Stomach (tissue), 8 donors: ENCODE measurements at regions not wholly inside any gene's neighbourhood (a gene's known extent, or its start where the extent isn't known, plus 50 kb on each side); places are given as distances from the start of the nearest gene placed in this dataset.

ENCODE experiments used
- DNase-seq, 2 donors: peaks; one replicate each; pipeline versions ENCODE4 v3.0.0 to v3.0.0-alpha.2; 2013 to 2019
- H3K27ac ChIP-seq, 5 donors: fragments of 200-600 bp in 4 of 5; sonication (generic) in 4 of 5; one replicate each; pipeline ENCODE4 v1.5.1; 2013 to 2019; ENCODE audit warnings: mild to moderate bottlenecking in 1 of 5, moderate library complexity in 1 of 5
- H3K27me3 ChIP-seq, 3 donors: fragments of 200-600 bp; sonication (generic); one replicate each; pipeline ENCODE4 v1.5.1; 2017 to 2019; ENCODE audit warnings: mixed run types in 1 of 3
- H3K36me3 ChIP-seq, 4 donors: fragments of 200-600 bp; sonication (generic); 1 replicate in 3 of 4; 2 replicates in 1 of 4; pipeline ENCODE4 v1.5.1; 2016 to 2019
- H3K4me1 ChIP-seq, 4 donors: fragments of 200-600 bp; sonication (generic); one replicate each; pipeline ENCODE4 v1.5.1; 2016 to 2019
- H3K4me3 ChIP-seq, 4 donors: fragments of 200-600 bp; sonication (generic) in 3 of 4; one replicate each; pipeline ENCODE4 v1.5.1; 2016 to 2019; ENCODE audit warnings: mild to moderate bottlenecking in 1 of 4
- H3K9me3 ChIP-seq, 4 donors: fragments of 200-600 bp; sonication (generic); one replicate each; pipeline ENCODE4 v1.5.1; 2016 to 2019
- EP300 ChIP-seq: sonication (generic); formaldehyde crosslinking; IDR thresholded peaks from one replicate; pipeline ENCODE4 v1.6.1; 2017; ENCODE audit warnings: antibody characterized with exemption
- POLR2A ChIP-seq, 4 donors: fragments of 450-650 bp; IDR thresholded peaks; one replicate each; pipeline ENCODE4 v1.6.1; 2016; ENCODE audit warnings: antibody characterized with exemption in 4 of 4, control low read depth in 2 of 4, mild to moderate bottlenecking in 1 of 4, moderate library complexity in 1 of 4
- POLR2AphosphoS5 ChIP-seq, 3 donors: sonication (generic); formaldehyde crosslinking; IDR thresholded peaks; one replicate each; pipeline ENCODE4 v1.6.1; 2016; ENCODE audit warnings: antibody characterized with exemption in 3 of 3
- WGBS, 5 donors: extraction: QIAGEN DNeasy Blood & Tissue Kit in 3 of 5; methylation state at CpG; one replicate each; pipeline versions ENCODE4 v1.1.5 to v1.1.7; 2013 to 2018; 5-methylcytosine and 5-hydroxymethylcytosine counted together
- intact Hi-C: fragments of 100-400 bp; cut with DNase I; formaldehyde crosslinking; loops from one replicate; pipeline ENCODE4 v1.15.1; 2023; ENCODE audit warnings: low total_unique reads
- TF ChIP-seq, protein P1 (sequence below), 7 experiments: fragments of 450-650 bp in 4 of 7; fragments of 200-600 bp in 3 of 7; sonication (generic) in 3 of 7; IDR thresholded peaks; one replicate each; pipeline ENCODE4 v1.5.1; 2016 to 2019; ENCODE audit warnings: antibody characterized with exemption in 7 of 7, control low read depth in 2 of 7, mild to moderate bottlenecking in 1 of 7
- donor health status: healthy with polysubstance abuse.
- donor health status: Bipolar disorder and iron deficiency.
- donor health status: healthy.

- H3K27me3 ChIP-seq: no peaks in the 10 kb centered on the region
- H3K36me3 ChIP-seq: no peaks in the 10 kb centered on the region
- DNase-seq: peak in 1 of 2 donors; percentile 35
- H3K4me1 ChIP-seq: no peaks in the 10 kb centered on the region
- H3K4me3 ChIP-seq: no peak overlapping the region
- no peak for TF ChIP-seq POLR2A (IDR thresholded peaks at IDR 0.05)
- TF ChIP-seq POLR2AphosphoS5 (IDR thresholded peaks at IDR 0.05): no peak
- TF ChIP-seq, protein P1, sequence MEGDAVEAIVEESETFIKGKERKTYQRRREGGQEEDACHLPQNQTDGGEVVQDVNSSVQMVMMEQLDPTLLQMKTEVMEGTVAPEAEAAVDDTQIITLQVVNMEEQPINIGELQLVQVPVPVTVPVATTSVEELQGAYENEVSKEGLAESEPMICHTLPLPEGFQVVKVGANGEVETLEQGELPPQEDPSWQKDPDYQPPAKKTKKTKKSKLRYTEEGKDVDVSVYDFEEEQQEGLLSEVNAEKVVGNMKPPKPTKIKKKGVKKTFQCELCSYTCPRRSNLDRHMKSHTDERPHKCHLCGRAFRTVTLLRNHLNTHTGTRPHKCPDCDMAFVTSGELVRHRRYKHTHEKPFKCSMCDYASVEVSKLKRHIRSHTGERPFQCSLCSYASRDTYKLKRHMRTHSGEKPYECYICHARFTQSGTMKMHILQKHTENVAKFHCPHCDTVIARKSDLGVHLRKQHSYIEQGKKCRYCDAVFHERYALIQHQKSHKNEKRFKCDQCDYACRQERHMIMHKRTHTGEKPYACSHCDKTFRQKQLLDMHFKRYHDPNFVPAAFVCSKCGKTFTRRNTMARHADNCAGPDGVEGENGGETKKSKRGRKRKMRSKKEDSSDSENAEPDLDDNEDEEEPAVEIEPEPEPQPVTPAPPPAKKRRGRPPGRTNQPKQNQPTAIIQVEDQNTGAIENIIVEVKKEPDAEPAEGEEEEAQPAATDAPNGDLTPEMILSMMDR (IDR thresholded peaks at IDR 0.05): no peak
- no peak for TF ChIP-seq EP300
- H3K9me3 ChIP-seq: peaks cover 0 to 18% (median 14%) of the 10 kb centered on the region in 4 donors
- H3K27ac ChIP-seq: no peak overlapping the region
- intact Hi-C loops: no loop called here
- WGBS, 5 donors: 47 to 55% (median 51%) methylated on average over 3 of the region's 3 CpGs
These were observed 304.7 kb downstream of the GABRG2 start for GRCh38 chr5:162372256-162372655.

DNA sequence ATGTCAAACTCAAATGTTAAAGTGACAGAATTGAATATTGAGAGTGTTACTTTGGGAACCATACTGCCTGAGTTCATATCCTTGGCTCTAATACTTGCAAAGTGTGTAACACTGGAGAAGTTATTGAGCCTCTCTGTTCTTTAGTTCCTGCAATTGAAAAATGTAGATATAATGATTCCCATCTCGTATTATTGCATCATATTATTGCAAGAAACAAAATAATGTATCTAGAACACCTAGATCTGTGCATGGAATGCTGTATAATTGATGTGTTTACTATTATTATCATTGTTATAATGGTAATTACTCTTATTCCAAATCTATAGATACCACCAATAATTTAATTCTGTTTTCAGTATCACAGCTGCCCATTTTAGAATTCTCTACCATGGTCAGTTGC, 310.3 kb downstream of the GABRG2 start:
- Histone ChIP-seq H3K36me3 (no peaks in the 10 kb centered on the region), H3K27me3 (no peaks in the 10 kb centered on the region), H3K4me1 (no peaks in the 10 kb centered on the region), H3K4me3 (no peak overlapping the region), H3K9me3 (no peaks in the 10 kb centered on the region), H3K27ac (no peak overlapping the region)
- intact Hi-C loops: no loop called here
- WGBS, 5 donors: 14 to 28% (median 19%) methylated on average over 1 of the region's 1 CpG
- no peak for DNase-seq
- TF ChIP-seq EP300 (no peak), POLR2AphosphoS5 (IDR thresholded peaks at IDR 0.05) (no peak), POLR2A (IDR thresholded peaks at IDR 0.05) (no peak)
- TF ChIP-seq, protein P1 (IDR thresholded peaks at IDR 0.05): no peak

DNA sequence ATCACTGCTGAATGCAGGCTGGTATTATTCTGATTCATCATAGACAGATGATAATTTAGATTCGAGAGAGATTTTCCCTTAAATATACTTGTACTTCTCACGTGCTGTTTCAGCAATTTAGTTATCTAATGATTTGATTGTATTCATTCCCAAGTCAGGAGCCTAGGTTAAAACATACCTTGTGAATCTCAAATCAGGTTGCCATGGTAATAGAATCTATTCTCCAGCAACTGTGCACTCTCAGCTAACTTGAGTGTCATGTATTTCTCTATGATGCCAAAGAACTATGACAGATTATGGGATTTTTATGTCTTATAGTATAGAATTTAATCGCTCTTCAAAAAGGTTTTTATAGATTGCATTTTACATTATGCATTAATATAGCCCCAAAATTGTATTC, 315.3 kb downstream of the GABRG2 start:
- Histone ChIP-seq H3K4me1 (no peaks in the 10 kb centered on the region), H3K36me3 (no peaks in the 10 kb centered on the region), H3K27ac (no peak overlapping the region), H3K27me3 (no peaks in the 10 kb centered on the region), H3K4me3 (no peak overlapping the region), H3K9me3 (peaks cover 0 to 3% (median 0%) of the 10 kb centered on the region in 4 donors)
- intact Hi-C loops: no loop called here
- no peak for TF ChIP-seq POLR2A (IDR thresholded peaks at IDR 0.05)
- no peak for TF ChIP-seq POLR2AphosphoS5 (IDR thresholded peaks at IDR 0.05)
- TF ChIP-seq, protein P1 (IDR thresholded peaks at IDR 0.05): no peak
- TF ChIP-seq EP300: no peak
- 61 to 79% (median 70%) methylated on average over 3 of the region's 3 CpGs for WGBS, 5 donors
- no peak for DNase-seq

- Histone ChIP-seq H3K27me3 (no peaks in the 10 kb centered on the region), H3K27ac (no peak overlapping the region), H3K4me3 (no peak overlapping the region), H3K4me1 (no peaks in the 10 kb centered on the region), H3K9me3 (peaks cover 0 to 12% (median 0%) of the 10 kb centered on the region in 4 donors), H3K36me3 (no peaks in the 10 kb centered on the region)
- intact Hi-C loops: no loop called here
- DNase-seq: no peak
- TF ChIP-seq, protein P1 (IDR thresholded peaks at IDR 0.05): no peak
- TF ChIP-seq POLR2A (IDR thresholded peaks at IDR 0.05): no peak
- no peak for TF ChIP-seq EP300
- TF ChIP-seq POLR2AphosphoS5 (IDR thresholded peaks at IDR 0.05): no peak
- 36 to 54% (median 48%) methylated on average over 2 of the region's 2 CpGs for WGBS, 5 donors
These were observed 316.7 kb downstream of the GABRG2 start for GRCh38 chr5:162384225-162384624.
